ENCODE measurements at regions not wholly inside any gene's neighbourhood (a gene's known extent, or its start where the extent isn't known, plus 50 kb on each side); places are given as distances from the start of the nearest gene placed in this dataset.

GRCh38 chr13:40476175-40476958 lies 190.1 kb downstream of the FOXO1 start:
- Histone ChIP-seq H4K20me1 (ENCODE audit: insufficient read depth, low read length) (no peaks in the 10 kb centered on the region), H3K9me3 (ENCODE audit: low read length) (no peaks in the 10 kb centered on the region), H2AFZ (ENCODE audit: low read length) (peak overlapping the region; percentile 11; the same call in 1 of the 2 replicates), H3K4me3 (ENCODE audit: low read depth, low read length, poor library complexity, severe bottlenecking) (no peak overlapping the region), H3K4me2 (ENCODE audit: low read length) (peak overlapping the region; percentile 30), H3K9me2 (ENCODE audit: insufficient read depth, low read length) (no peaks in the 10 kb centered on the region), H3K27ac (ENCODE audit: low read depth, low read length, poor library complexity, severe bottlenecking) (no peak overlapping the region), H3K4me1 (ENCODE audit: insufficient read depth, low read length, poor library complexity, severe bottlenecking) (peaks cover 74% of the 10 kb centered on the region), H3K79me2 (ENCODE audit: insufficient read depth, low read depth, low read length) (peaks cover 31% of the 10 kb centered on the region; the same call in 1 of the 2 replicates), H3K36me3 (ENCODE audit: insufficient read depth, low read length) (no peaks in the 10 kb centered on the region; the same call in 1 of the 2 replicates)
- intact Hi-C loops (cut with micrococcal nuclease; ENCODE audit: unreplicated experiment): no loop called here
- no peak for TF ChIP-seq EZH2phosphoT487 (IDR thresholded peaks at IDR 0.05; ENCODE audit: borderline replicate concordance, low read depth, low read length)
- TF ChIP-seq CTCF (conservative IDR thresholded peaks at IDR 0.05; ENCODE audit: low read length): no peak
- BruUV-seq (replicated peaks): no TSS peak
- no peak for DNase-seq (ENCODE audit: low spot score)
- ChIA-PET POLR2A (interaction anchor here (0.6 to 2.5 kb wide), 11 partner anchors 9 to 408 kb away, joined by 3 to 11 read pairs (median 3); no protein-coding TSS in a partner anchor), CTCF (ENCODE audit: unreplicated experiment) (interaction anchor here (0.7 to 1.0 kb wide), 2 partner anchors 20 to 192 kb away, joined by 3 read pairs; no protein-coding TSS in a partner anchor)

DNA sequence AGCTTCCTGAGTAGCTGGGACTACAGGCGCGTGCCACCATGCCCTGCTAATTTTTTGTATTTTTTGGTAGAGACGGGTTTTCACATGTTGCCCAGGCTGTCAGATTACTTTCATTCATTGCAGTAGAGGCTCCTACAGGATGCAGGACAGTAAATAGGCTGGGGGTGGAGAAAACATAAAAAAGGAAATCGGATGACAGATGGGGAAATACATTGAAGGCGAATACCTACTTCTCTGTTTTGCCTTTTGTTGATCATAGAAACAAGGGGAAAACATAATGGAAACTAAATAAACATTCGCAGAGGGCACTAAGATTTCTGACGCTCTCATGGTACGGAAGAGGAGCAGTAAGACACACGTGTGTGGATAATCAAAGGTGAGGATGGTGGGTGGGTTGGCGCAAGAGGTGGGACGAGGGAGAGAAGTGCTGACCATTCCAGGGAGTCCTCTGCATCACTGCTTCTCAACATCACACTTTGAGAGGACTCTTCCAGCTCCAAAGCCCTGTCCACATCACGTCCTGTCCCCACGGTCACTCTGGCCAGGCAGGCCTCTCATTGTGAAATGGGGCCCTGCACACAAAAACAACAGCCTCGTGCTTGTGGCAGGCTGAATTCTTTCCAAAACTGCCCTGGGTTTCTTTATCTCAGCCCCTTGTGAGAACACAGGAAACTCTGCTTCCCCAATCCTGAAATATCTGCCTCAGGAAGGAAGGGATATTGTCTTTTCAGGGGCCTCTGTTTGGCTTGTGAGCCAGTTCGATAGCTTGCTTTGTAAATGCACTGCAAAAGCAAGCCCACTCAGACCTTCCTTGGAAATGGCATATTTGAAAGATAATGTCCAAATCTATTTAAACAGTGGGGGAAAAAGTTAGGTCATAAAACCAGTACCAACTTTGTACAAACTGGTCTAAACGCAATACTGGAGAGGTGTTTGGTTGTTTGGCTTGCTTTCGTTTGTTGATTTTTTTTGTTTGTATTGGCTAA lies 188.5 kb downstream of the FOXO1 start:
- ChIA-PET CTCF (ENCODE audit: unreplicated experiment) (no interaction called here), POLR2A (interaction anchor here (0.5 to 1.4 kb wide), 2 partner anchors 9 to 179 kb away, joined by 3 to 4 read pairs; no protein-coding TSS in a partner anchor)
- Histone ChIP-seq H3K27ac (ENCODE audit: low read depth, low read length, poor library complexity, severe bottlenecking) (peak overlapping the region; percentile 96), H3K4me1 (ENCODE audit: insufficient read depth, low read length, poor library complexity, severe bottlenecking) (peaks cover 83% of the 10 kb centered on the region), H3K9me3 (ENCODE audit: low read length) (peaks cover 8% of the 10 kb centered on the region; the same call in 1 of the 2 replicates), H4K20me1 (ENCODE audit: insufficient read depth, low read length) (no peaks in the 10 kb centered on the region), H3K36me3 (ENCODE audit: insufficient read depth, low read length) (peaks cover 9% of the 10 kb centered on the region), H3K79me2 (ENCODE audit: insufficient read depth, low read depth, low read length) (peaks cover 42% of the 10 kb centered on the region; the same call in 1 of the 2 replicates), H3K9me2 (ENCODE audit: insufficient read depth, low read length) (no peaks in the 10 kb centered on the region), H3K4me2 (ENCODE audit: low read length) (peak overlapping the region; percentile 84), H3K4me3 (ENCODE audit: low read depth, low read length, poor library complexity, severe bottlenecking) (peak overlapping the region; percentile 67), H2AFZ (ENCODE audit: low read length) (peak overlapping the region; percentile 38; the same call in 1 of the 2 replicates)
- intact Hi-C loops (cut with micrococcal nuclease; ENCODE audit: unreplicated experiment): no loop called here
- no TSS peak for BruUV-seq (replicated peaks)
- TF ChIP-seq EZH2phosphoT487 (IDR thresholded peaks at IDR 0.05; ENCODE audit: borderline replicate concordance, low read depth, low read length) (no peak), CTCF (conservative IDR thresholded peaks at IDR 0.05; ENCODE audit: low read length) (no peak)
- peak; percentile 54 for DNase-seq (ENCODE audit: low spot score)
